Skeletal muscle tissue (tissue), 3 donors: ENCODE measurements at regions not wholly inside any gene's neighbourhood (a gene's known extent, or its start where the extent isn't known, plus 50 kb on each side); places are given as distances from the start of the nearest gene placed in this dataset.

Source experiments
- H3K27ac ChIP-seq: one replicate; pipeline ENCODE4 v1.7.0; 2013; ENCODE audit warnings: mild to moderate bottlenecking, low read depth, low read length, inconsistent platforms
- H3K27me3 ChIP-seq, 3 donors: one replicate each; pipeline ENCODE4 v1.7.0; 2013; ENCODE audit warnings: low read length in 3 of 3; ENCODE audit not compliant: control insufficient read depth in 3 of 3, insufficient read depth in 3 of 3
- H3K36me3 ChIP-seq, 3 donors: one replicate each; pipeline ENCODE4 v1.7.0; 2013; ENCODE audit warnings: low read length in 3 of 3; ENCODE audit not compliant: control insufficient read depth in 3 of 3, insufficient read depth in 3 of 3
- H3K4me1 ChIP-seq, 3 donors: one replicate each; pipeline ENCODE4 v1.7.0; 2013; ENCODE audit warnings: low read length in 3 of 3, mild to moderate bottlenecking in 3 of 3; ENCODE audit not compliant: control insufficient read depth in 3 of 3, insufficient read depth in 3 of 3
- H3K4me3 ChIP-seq, 3 donors: one replicate each; pipeline ENCODE4 v1.7.0; 2013; ENCODE audit warnings: low read length in 3 of 3
- H3K9ac ChIP-seq, 3 donors: one replicate each; pipeline ENCODE4 v1.7.0; 2013; ENCODE audit warnings: low read length in 3 of 3, mild to moderate bottlenecking in 3 of 3, moderate library complexity in 2 of 3, low read depth in 1 of 3
- H3K9me3 ChIP-seq, 3 donors: one replicate each; pipeline ENCODE4 v1.7.0; 2013; ENCODE audit warnings: low read length in 3 of 3; ENCODE audit not compliant: control insufficient read depth in 3 of 3
- donor health status: Osteomylitis.

DNA sequence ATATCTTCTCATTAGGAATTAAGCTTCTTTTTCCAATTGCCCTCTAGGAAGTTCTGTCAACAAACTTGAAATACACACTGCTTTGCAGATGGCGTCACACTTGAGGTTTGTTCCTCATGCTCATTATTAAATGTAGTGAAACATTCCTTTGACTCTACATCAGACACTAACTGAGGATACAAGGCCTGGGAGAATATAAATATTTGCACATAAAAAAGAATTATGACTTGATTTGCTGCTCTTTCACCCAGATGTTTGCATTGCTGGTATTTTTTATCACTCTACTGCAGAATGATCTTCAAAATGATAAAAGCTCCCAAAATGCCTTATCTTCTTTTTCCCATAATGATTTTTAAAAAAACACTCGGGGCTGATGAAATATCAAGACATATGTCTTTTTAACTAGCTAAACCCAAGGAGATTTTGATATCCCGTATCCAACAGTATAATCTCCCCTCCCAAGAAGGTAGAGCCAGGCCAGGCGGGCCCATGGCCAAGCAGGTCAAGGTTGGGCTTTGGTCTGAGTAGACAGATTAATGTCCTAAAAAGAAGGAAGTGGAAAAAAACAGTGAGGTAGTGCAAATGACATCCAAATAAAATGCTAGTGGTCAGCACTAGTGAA lies 264.6 kb downstream of the HHIPL2 start:
- no peak overlapping the region for H3K9ac ChIP-seq

DNA sequence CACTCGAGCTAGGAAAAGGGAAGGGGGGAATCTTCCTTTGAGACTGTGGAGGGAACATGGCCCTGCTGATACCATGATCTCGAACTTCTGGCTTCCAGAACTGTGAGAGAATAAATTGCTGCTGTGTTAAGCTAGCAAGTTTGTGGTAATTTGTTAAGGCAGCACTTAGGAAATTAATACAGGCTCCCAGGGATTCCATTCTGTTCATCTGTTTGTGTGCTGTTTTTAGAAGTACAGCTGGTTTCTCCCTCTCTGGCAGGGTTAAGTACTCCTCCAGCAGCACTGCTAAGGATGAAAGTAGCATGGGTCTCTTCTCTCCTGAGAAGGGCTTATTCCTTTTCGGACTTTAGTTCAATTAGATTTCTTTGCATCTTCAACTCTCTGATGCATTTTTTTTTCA lies 268.3 kb downstream of the HHIPL2 start:
- H3K36me3 ChIP-seq: no peaks in the 10 kb centered on the region
- peaks cover 0 to 2% (median 0%) of the 10 kb centered on the region in 3 donors for H3K9me3 ChIP-seq
- peaks cover 0 to 4% (median 0%) of the 10 kb centered on the region in 3 donors for H3K4me1 ChIP-seq

More for the DNA sequence above, 264.6 kb downstream of the HHIPL2 start:
- H3K36me3 ChIP-seq: no peaks in the 10 kb centered on the region
- H3K9me3 ChIP-seq: peaks cover 0 to 2% (median 0%) of the 10 kb centered on the region in 3 donors
- no peak overlapping the region for H3K27ac ChIP-seq
- peaks cover 0 to 4% (median 4%) of the 10 kb centered on the region in 3 donors for H3K4me1 ChIP-seq
- H3K4me3 ChIP-seq: no peak overlapping the region
- no peaks in the 10 kb centered on the region for H3K27me3 ChIP-seq

DNA sequence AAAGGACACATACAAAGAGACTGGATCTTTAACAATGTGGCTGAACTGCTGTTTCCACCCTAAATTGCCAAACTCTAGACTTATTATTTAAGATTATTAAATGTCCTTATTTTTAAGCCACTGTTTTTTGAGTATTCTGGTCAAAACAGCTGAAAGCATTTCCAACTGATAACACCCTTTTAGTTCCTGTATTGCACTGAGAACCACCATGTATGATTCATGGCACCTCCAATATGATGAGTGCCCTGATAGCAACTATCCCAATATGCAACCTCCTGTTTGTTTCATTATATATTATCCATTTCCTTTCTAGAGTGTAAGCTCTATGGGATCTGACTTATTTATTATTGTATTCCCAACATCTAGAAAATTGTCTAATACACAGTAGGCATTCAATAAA lies 269.4 kb downstream of the HHIPL2 start:
- no peak overlapping the region for H3K4me3 ChIP-seq
- no peak overlapping the region for H3K27ac ChIP-seq
- H3K4me1 ChIP-seq: peaks cover 0 to 2% (median 0%) of the 10 kb centered on the region in 3 donors
- H3K9me3 ChIP-seq: peaks cover 0 to 2% (median 0%) of the 10 kb centered on the region in 3 donors
- no peaks in the 10 kb centered on the region for H3K27me3 ChIP-seq
- H3K36me3 ChIP-seq: no peaks in the 10 kb centered on the region
- no peak overlapping the region for H3K9ac ChIP-seq

More for the DNA sequence above, 268.3 kb downstream of the HHIPL2 start:
- Histone ChIP-seq H3K27ac (no peak overlapping the region), H3K9ac (no peak overlapping the region), H3K27me3 (no peaks in the 10 kb centered on the region), H3K4me3 (no peak overlapping the region)

DNA sequence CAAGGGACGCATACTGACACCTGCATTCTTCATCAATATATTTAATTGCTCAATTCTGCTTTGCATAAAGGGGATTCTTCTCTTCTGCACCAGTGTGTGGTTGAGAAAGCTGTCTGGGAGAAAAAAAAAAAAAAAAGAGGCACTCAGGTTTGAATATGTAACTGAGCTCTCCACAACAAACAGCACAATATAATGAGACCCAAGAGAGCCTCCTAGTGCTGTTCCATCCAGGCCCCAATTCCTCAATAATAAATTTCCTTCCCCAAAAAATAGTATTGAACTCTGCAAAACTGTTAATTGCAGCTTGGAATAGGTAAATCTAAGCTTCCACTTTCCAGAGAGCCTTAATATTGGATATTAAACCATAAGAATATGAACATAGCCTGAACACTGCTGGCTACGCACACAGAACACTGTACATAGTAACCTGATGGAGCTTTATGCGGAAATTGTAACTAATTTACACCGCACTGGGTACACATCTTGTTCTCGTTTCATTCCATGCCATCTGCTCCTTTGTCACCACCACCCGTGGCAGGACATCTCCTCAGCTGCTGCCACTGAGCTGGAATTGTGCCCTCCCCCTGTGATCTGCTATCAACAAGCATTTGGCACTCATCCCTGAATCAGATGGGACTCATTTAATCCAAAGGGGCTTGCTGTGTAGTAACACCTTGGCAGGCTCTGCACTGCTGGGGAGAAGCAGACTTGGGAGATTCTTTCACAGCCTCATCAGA lies 272.0 kb downstream of the HHIPL2 start:
- no peak overlapping the region for H3K9ac ChIP-seq
- no peak overlapping the region for H3K4me3 ChIP-seq

DNA sequence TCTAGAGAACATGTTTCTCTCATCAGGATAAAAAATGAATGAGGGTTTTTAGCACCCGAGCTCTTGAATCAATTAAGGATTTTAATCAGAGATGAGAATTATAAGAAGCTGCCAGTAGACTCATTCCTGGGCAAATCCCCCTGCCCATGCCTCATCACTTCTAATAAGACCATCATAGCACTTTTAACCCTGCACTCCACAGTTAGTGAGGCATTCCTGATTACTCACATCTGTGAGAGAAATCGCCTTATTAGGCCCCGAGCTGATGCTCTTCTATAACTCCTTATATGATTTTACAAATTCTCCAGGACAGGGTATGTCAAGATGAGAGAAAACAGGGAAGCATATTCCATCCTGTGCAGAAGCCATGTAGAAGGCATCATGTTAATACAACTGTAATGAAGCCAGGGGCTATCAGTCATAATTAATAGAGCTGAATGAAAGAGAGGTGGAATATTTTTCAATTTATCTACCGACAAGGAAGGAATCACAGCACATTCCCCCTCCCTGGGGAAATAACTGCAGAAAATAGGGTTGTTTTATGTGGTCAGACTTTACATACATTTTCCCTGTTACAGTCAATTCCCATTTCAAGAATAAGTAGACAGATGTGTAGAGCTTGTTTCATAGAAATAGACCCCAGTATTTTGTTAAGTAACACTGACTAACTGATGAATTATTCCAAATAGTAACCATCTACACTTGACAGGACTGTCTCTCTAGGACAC lies 272.7 kb downstream of the HHIPL2 start:
- H3K9ac ChIP-seq: no peak overlapping the region
- no peak overlapping the region for H3K4me3 ChIP-seq
- no peaks in the 10 kb centered on the region for H3K27me3 ChIP-seq
- no peaks in the 10 kb centered on the region for H3K4me1 ChIP-seq
- peaks cover 0 to 2% (median 0%) of the 10 kb centered on the region in 3 donors for H3K9me3 ChIP-seq
- H3K36me3 ChIP-seq: no peaks in the 10 kb centered on the region
- no peak overlapping the region for H3K27ac ChIP-seq

More for the DNA sequence above, 272.0 kb downstream of the HHIPL2 start:
- H3K9me3 ChIP-seq: peaks cover 0 to 2% (median 0%) of the 10 kb centered on the region in 3 donors
- H3K27me3 ChIP-seq: no peaks in the 10 kb centered on the region
- H3K4me1 ChIP-seq: no peaks in the 10 kb centered on the region
- no peak overlapping the region for H3K27ac ChIP-seq
- no peaks in the 10 kb centered on the region for H3K36me3 ChIP-seq

DNA sequence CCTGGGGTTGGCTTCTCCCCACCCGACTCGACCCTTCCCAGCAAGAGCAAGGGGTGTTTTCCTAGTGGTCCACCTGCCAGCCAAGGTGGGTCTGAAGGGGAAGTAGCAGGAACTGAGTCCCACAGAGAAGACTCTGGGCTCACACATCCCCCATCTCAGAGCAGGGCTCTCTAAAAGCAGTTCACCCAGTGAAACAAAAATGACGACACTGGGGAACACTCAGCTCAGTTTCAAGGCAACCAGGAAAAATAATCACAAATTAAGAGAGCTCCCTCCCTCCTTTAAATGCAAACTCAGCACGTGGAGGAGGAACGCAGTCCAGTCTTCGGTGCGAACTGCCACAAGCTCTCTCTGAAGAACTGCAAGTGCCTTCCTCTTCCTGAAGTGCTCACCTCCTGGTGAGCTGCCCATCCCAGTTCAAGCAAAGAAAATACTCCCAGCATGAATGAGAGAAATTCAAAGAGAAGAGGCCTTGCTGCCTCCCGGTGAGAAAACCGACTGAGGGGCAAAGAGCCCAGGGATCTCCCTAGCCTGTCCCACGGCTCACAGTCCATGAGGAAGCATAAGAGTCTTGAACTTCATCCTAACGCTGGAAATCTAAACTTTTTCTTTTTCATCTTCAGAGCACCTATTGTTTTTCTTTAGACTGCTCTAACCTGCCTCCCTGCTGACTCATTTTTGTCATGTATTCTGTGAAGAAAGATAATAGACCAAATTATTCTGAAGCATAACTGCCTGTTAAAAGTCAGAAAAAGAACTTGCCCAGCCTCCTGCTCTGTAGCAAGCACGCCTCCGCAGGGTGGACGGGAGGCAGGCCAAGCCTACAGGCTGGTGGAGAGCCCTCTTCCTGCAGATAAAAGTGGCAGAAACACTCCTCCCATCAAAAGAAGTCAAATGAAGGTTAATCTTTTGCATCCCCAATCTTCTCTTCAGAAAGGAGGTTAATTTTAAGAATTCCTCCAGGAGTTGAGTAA lies 281.4 kb downstream of the HHIPL2 start:
- no peaks in the 10 kb centered on the region for H3K9me3 ChIP-seq
- no peak overlapping the region for H3K27ac ChIP-seq
- no peaks in the 10 kb centered on the region for H3K36me3 ChIP-seq
- H3K27me3 ChIP-seq: peaks cover 0 to 2% (median 0%) of the 10 kb centered on the region in 3 donors
- no peaks in the 10 kb centered on the region for H3K4me1 ChIP-seq
- no peak overlapping the region for H3K9ac ChIP-seq
- H3K4me3 ChIP-seq: no peak overlapping the region

DNA sequence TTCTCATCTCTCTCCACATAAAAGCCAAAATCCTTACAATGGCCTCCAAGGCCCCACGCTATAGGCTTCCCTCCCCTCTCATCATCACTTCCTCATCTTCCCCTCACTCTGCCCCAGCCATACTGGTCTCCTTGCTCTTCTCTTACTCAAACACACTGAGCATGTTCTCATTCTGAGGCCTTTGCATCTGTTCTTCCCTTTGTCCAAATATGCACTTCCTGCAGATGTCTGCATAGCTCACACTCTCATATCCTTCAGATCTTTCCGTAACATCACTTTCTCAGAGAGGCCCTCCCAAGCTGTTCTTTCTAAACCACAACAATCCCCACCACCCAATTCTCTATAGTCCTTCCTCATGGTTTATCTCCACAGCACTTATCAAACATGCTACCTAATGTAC lies 284.1 kb downstream of the HHIPL2 start:
- Histone ChIP-seq H3K4me1 (no peaks in the 10 kb centered on the region), H3K4me3 (no peak overlapping the region), H3K9ac (no peak overlapping the region), H3K36me3 (no peaks in the 10 kb centered on the region), H3K27ac (no peak overlapping the region), H3K9me3 (no peaks in the 10 kb centered on the region), H3K27me3 (peaks cover 0 to 2% (median 0%) of the 10 kb centered on the region in 3 donors)

DNA sequence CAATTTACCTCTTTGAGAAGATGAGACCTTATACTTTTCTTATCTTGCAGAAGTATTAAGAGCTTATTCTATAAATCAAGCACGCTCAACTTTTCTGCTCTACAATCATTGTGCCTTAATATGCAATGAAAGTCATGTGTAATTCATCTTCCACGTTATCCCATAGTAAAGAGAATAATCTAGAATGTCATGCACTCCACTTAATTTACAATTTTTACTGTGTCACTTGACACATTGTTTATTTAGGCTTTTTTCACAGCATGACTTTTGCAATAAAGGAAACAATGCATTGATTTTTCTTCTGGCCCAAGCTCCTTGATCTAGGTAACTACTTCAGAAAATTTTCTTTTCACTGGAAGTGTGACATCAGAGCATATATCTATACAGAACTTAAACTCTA lies 290.9 kb downstream of the HHIPL2 start:
- Histone ChIP-seq H3K4me3 (no peak overlapping the region), H3K27ac (no peak overlapping the region), H3K9ac (no peak overlapping the region), H3K4me1 (no peaks in the 10 kb centered on the region), H3K36me3 (no peaks in the 10 kb centered on the region), H3K27me3 (no peaks in the 10 kb centered on the region), H3K9me3 (no peaks in the 10 kb centered on the region)

DNA sequence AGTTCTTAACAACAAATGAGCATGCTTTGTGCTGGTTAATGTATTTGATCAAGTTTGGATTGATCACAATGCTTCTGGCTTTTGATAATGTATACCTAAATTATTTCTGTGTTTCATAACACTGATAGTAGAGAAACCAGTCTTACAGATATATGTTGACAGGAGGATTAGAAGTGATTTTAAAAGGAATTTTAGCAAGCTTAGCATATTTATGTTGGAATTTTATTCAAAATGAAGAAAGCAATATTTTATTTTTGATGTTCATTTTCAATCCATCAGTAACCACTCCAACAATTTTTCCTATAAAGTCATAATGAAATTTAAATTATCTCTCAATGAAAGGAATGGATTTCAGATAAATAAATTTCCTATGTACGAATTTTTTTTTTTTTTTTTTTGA lies 291.8 kb downstream of the HHIPL2 start:
- H3K9ac ChIP-seq: no peak overlapping the region
- no peak overlapping the region for H3K27ac ChIP-seq
- H3K9me3 ChIP-seq: peaks cover 0 to 2% (median 0%) of the 10 kb centered on the region in 3 donors
- H3K36me3 ChIP-seq: no peaks in the 10 kb centered on the region
- no peaks in the 10 kb centered on the region for H3K4me1 ChIP-seq
- H3K27me3 ChIP-seq: no peaks in the 10 kb centered on the region
- no peak overlapping the region for H3K4me3 ChIP-seq
